Islet of Langerhans (tissue), 1 donor: ENCODE measurements at regions not wholly inside any gene's neighbourhood (a gene's known extent, or its start where the extent isn't known, plus 50 kb on each side); places are given as distances from the start of the nearest gene placed in this dataset.
A peak's percentile ranks its signal among the peaks of the same experiment; 100 is the strongest.

Experiments
- FAIRE-seq: peaks from one replicate; lab custom pipeline; 2011; peaks lifted over from hg19 to GRCh38; lab: Jason Lieb, UNC

DNA sequence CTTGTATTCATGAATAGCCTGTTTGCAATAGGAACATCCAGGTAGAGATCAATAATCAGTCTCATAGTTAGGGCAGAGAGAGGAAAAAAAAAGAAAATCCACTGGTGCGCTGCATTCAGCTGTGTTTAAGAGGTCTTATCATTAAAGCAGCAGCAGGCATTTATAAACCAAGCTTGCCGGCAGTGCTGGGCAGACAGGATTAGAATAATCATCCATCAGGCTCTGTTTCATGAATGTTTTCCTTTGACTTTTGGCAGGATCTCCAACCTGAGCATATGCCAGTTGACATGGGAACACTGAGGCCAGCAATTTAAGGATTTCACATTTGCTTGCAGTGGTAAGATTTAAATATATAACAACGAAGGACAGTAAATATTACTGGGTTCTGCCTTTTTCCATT lies 305.2 kb upstream of the SEMA6D start:
- peak; percentile 91 for FAIRE-seq

DNA sequence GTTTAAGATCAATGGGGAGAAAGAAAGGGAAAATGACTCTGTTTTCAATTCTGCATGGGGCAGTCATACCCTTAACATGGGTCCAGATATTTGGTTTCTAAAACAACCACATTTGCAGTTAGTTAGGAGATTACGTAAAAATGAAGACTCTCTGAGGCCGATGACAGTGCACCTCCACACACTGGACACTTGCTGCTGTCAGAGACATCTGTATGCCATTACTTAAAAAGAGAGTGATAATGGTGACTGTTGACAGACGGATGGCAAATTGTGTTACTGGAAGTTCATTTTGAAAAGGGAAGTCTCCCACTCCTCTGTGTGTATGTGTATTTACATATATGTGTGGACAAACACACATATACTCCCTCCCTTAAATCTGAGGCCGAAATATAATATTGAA lies 304.5 kb upstream of the SEMA6D start:
- FAIRE-seq: no peak

- no peak for FAIRE-seq
Observed at GRCh38 chr15:47414207-47414606, 303.1 kb upstream of the SEMA6D start.

DNA sequence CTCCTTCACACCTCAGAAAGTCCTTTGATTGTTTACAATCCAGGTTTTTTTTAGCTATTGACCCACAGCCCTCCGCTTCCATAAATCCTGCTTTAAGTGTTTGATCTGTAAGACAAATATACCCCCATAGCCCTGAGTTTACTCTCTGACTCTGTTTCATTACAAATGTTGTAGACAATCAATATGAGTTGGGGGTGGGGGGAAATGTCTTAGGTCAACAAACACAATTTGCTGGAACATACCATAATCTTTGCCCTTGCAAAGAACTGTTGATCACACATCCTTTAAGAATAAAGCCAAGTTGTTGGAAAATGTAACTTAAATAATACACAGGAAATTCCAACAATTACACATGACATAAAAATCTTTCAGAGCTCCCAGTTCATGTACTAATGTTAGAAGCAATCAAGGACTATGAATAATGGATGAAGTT lies 301.8 kb upstream of the SEMA6D start:
- no peak for FAIRE-seq

DNA sequence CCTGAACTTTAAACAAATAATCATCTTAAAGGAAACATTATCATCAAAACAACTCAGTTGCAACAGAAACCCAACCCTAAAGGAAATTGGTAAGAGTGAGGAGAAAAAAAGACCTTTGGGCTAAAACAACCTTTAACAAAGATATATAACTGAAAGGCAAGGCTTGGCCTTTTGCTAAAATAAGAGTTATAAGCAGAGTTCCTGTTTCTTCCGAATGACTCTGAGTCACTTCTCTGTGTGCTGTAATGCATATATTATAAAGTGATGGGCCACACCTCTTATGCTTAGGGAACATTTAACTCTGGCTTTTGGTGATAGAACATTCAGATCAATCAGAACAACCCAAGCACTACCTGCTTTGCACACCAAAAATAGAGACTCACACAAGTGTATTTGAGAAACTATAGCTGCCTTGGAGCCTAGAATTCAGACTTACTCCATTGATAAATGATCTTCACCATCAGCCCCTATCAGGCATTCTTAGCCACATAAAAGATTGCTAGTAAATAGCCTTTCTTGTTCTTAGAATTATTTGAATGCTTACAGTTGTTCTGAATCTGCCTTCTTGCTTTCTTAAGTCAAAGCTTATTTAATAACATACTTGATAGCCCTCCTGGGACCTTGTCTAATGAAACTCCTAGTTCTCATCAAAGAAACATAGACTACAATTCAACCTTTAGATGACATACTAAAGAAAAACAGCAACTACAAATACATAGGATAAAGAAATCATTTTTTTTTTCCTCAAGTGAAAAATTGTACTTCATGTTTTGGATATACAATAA lies 294.2 kb upstream of the SEMA6D start:
- FAIRE-seq: no peak

- no peak for FAIRE-seq
Observed at GRCh38 chr15:47427463-47427862, 289.8 kb upstream of the SEMA6D start.

GRCh38 chr15:47429376-47429775 lies 287.9 kb upstream of the SEMA6D start:
- no peak for FAIRE-seq

GRCh38 chr15:47431501-47431900 lies 285.8 kb upstream of the SEMA6D start:
- FAIRE-seq: no peak

DNA sequence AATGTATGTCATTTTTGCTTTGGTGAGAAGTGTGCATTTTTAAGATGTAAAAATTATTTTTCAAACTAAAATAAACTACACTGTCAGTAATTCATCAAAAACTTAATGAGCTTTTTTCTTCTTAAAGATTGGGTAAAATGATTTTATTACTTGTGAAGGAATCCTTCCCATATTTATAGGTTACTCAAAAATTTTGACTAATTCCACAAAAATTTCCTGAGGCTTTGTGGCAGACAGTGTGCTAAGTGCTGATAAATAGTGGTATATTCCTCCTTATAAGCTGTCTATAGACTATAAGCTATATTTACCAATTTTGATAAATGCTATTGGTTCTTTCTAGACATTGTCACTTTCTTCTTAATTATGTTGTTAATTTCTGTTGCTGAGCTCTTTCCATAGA lies 284.5 kb upstream of the SEMA6D start:
- FAIRE-seq: no peak

- FAIRE-seq: no peak
Observed at GRCh38 chr15:47434596-47434995, 282.7 kb upstream of the SEMA6D start.

- peak; percentile 99 for FAIRE-seq
Observed at GRCh38 chr15:47437491-47437890, 279.8 kb upstream of the SEMA6D start.

GRCh38 chr15:47439146-47440111 lies 277.9 kb upstream of the SEMA6D start:
- no peak for FAIRE-seq

- no peak for FAIRE-seq
Observed at GRCh38 chr15:47442371-47442770, 274.9 kb upstream of the SEMA6D start.

DNA sequence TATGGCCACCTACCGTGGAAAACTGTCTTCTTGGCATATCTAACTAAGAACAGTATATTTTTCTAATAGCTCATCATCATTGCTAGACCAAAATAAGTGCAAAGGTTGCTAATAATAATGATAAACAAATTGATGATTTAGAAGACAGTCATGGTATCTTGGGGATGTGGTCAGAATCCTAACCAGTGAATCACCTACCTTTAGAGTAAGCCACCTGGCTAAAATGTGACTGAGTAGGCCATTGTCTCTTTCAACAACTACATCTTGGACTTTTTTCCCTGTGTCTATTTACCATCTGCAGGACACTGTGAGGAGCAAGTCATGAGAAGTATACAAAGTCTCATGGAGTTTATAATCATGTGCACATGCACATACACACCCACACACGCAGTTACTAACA lies 273.5 kb upstream of the SEMA6D start:
- no peak for FAIRE-seq

GRCh38 chr15:47445723-47446392 lies 271.4 kb upstream of the SEMA6D start:
- FAIRE-seq: no peak

DNA sequence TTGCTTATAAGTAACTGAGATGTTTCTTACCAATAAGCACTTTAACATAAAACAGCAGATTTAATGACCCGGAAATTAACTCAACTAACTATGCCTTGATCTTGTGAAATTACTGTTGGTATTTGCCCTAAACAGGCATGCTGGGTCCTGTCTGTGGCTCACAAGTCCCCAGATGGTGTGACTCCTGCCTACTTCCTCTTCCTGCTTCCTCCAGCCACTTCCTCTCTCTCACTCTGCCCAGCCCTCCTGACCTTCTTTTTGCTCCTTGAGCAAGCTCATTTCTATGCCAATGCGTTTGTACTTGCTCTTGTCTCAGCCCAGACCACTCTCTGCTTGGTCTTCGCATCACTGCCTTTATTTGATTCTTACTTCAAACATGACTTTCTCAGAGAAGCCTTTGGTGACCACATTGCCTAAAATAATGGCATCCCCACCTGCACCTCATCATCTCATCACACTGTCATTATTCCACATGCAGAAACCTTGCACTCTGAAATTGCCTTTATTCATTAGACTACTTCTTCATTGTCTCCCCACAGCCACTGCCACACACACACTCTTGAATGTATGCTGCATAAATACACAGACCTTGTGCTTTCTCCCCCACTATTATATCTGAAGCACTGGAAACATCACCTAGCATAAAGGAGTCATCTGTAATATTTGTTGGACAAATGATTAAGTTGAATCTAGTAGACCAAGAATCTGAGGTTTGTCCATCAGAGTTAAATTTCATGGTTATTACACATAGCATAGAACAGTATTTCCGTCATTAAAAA lies 256.3 kb upstream of the SEMA6D start:
- FAIRE-seq: no peak

GRCh38 chr15:47461652-47462141 lies 255.6 kb upstream of the SEMA6D start:
- FAIRE-seq: no peak

DNA sequence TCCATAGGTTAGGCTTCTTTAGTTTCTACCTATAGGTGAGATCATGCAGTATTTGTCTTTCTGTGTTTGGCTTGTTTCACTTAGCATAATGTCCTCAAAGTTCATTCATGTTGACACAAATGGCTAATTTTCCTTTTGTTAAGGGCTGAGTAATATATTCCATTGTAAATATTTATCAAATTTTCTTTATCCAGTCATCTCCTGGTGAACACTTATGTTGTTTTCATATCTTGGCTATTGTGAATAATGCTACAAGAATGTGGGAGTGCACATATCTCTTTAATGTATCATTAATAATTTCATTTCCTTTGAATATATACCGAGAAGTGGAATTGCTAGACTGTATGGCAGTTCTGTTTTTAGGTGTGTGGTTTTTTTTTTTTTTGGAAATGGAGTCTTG lies 250.9 kb upstream of the SEMA6D start:
- peak; percentile 47 for FAIRE-seq

GRCh38 chr15:47470983-47471382 lies 246.3 kb upstream of the SEMA6D start:
- FAIRE-seq: no peak

- FAIRE-seq: no peak
Observed at GRCh38 chr15:47473106-47473725, 244.1 kb upstream of the SEMA6D start.

DNA sequence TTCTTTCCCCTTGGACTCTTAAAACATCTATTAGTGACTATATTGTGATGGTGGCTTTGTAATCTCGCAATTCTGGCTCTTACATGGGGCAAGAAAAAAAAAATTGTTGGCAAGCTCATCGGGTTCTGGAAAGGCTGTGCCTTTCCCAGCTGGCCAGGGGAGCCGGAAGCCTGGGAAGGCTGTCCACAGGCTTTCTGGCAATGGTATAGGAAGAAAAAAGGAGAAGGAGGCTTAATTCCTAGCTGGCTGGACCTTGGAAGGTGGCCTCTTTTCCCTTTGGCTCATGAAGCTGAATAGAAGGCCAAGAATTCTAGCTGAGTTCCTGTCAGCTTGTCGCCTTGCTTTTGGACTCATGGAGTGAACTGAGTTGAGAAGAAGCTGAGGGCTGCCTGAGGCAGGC lies 243.5 kb upstream of the SEMA6D start:
- no peak for FAIRE-seq
